ENCODE measurements at regions not wholly inside any gene's neighbourhood (a gene's known extent, or its start where the extent isn't known, plus 50 kb on each side); places are given as distances from the start of the nearest gene placed in this dataset.

GRCh38 chr20:6576726-6577125, 190.8 kb upstream of the BMP2 start:
- in situ Hi-C loops (cut with HindIII; ENCODE audit: low sequenced_read_pairs) = no loop called here

GRCh38 chr20:6575912-6576401, 191.5 kb upstream of the BMP2 start:
- in situ Hi-C loops (cut with HindIII; ENCODE audit: low sequenced_read_pairs) = no loop called here

GRCh38 chr20:6566821-6567220, 200.7 kb upstream of the BMP2 start:
- in situ Hi-C loops (cut with HindIII; ENCODE audit: low sequenced_read_pairs) = no loop called here

GRCh38 chr20:6562111-6562510, 205.4 kb upstream of the BMP2 start:
- in situ Hi-C loops (cut with HindIII; ENCODE audit: low sequenced_read_pairs) = no loop called here

- in situ Hi-C loops (cut with HindIII; ENCODE audit: low sequenced_read_pairs) = no loop called here
Measured at GRCh38 chr20:6560978-6561377, 206.5 kb upstream of the BMP2 start.

- in situ Hi-C loops (cut with HindIII; ENCODE audit: low sequenced_read_pairs) = no loop called here
Measured at GRCh38 chr20:6559791-6560190, 207.7 kb upstream of the BMP2 start.

- in situ Hi-C loops (cut with HindIII; ENCODE audit: low sequenced_read_pairs) = no loop called here
Measured at GRCh38 chr20:6558341-6558740, 209.1 kb upstream of the BMP2 start.

- in situ Hi-C loops (cut with HindIII; ENCODE audit: low sequenced_read_pairs) = no loop called here
Measured at GRCh38 chr20:6533761-6534479, 233.6 kb upstream of the BMP2 start.

- in situ Hi-C loops (cut with HindIII; ENCODE audit: low sequenced_read_pairs) = no loop called here
Measured at GRCh38 chr20:6533351-6533750, 234.1 kb upstream of the BMP2 start.

GRCh38 chr20:6530779-6531315, 236.6 kb upstream of the BMP2 start:
- in situ Hi-C loops (cut with HindIII; ENCODE audit: low sequenced_read_pairs) = no loop called here

- in situ Hi-C loops (cut with HindIII; ENCODE audit: low sequenced_read_pairs) = no loop called here
Measured at GRCh38 chr20:6530254-6530653, 237.2 kb upstream of the BMP2 start.

GRCh38 chr20:6525447-6526303, 241.8 kb upstream of the BMP2 start:
- in situ Hi-C loops (cut with HindIII; ENCODE audit: low sequenced_read_pairs) = no loop called here

- in situ Hi-C loops (cut with HindIII; ENCODE audit: low sequenced_read_pairs) = no loop called here
Measured at GRCh38 chr20:6524305-6524704, 243.2 kb upstream of the BMP2 start.

GRCh38 chr20:6519556-6519955, 247.9 kb upstream of the BMP2 start:
- in situ Hi-C loops (cut with HindIII; ENCODE audit: low sequenced_read_pairs) = no loop called here

- in situ Hi-C loops (cut with HindIII; ENCODE audit: low sequenced_read_pairs) = no loop called here
Measured at GRCh38 chr20:6515261-6515660, 252.2 kb upstream of the BMP2 start.

- in situ Hi-C loops (cut with HindIII; ENCODE audit: low sequenced_read_pairs) = no loop called here
Measured at GRCh38 chr20:6513599-6513998, 253.9 kb upstream of the BMP2 start.

- in situ Hi-C loops (cut with HindIII; ENCODE audit: low sequenced_read_pairs) = no loop called here
Measured at GRCh38 chr20:6509374-6509773, 258.1 kb upstream of the BMP2 start.

GRCh38 chr20:6506906-6507305, 260.6 kb upstream of the BMP2 start:
- in situ Hi-C loops (cut with HindIII; ENCODE audit: low sequenced_read_pairs) = no loop called here

- in situ Hi-C loops (cut with HindIII; ENCODE audit: low sequenced_read_pairs) = no loop called here
Measured at GRCh38 chr20:6504826-6505225, 262.7 kb upstream of the BMP2 start.

GRCh38 chr20:6504179-6504578, 263.3 kb upstream of the BMP2 start:
- in situ Hi-C loops (cut with HindIII; ENCODE audit: low sequenced_read_pairs) = no loop called here

- in situ Hi-C loops (cut with HindIII; ENCODE audit: low sequenced_read_pairs) = no loop called here
Measured at GRCh38 chr20:6502999-6503398, 264.5 kb upstream of the BMP2 start.

- in situ Hi-C loops (cut with HindIII; ENCODE audit: low sequenced_read_pairs) = no loop called here
Measured at GRCh38 chr20:6502219-6502618, 265.3 kb upstream of the BMP2 start.
